ENCODE measurements at regions not wholly inside any gene's neighbourhood (a gene's known extent, or its start where the extent isn't known, plus 50 kb on each side); places are given as distances from the start of the nearest gene placed in this dataset.
A peak's percentile ranks its signal among the peaks of the same experiment; 100 is the strongest.

DNA sequence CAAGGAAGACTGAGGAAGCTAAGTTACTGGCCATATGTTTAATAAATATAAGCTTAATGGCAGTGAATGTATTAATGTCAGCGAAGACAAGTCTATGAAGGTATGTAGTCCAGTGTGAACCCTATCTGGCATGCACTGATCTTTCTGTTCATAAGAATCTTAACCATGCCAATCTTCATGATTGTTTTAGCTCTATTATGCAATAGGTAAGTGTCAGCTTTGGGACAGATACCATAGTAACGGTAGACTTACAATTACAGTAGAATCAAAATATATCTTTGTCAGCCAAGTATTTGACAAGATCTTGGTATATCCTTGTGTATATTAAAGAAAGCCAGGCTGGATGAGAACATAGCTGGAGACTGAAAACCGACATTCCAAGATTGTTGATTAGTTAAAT lies 428.5 kb downstream of the SPRY2 start:
- Histone ChIP-seq H2BK5ac (ENCODE audit: low read depth, low read length, poor library complexity, severe bottlenecking) (no peak overlapping the region), H4K8ac (ENCODE audit: low read depth in 2 of 2, low read length in 2 of 2) (no peak overlapping the region), H2BK15ac (ENCODE audit: low read depth, low read length) (no peak overlapping the region), H2BK20ac (ENCODE audit: low read depth, low read length) (no peak overlapping the region), H3K4me3 (ENCODE audit: insufficient read depth, low read depth, low read length) (no peak overlapping the region), H3K9ac (ENCODE audit: low read depth, low read length) (no peak overlapping the region), H3K9me1 (ENCODE audit: insufficient read depth, low read length) (no peaks in the 10 kb centered on the region), H2AFZ (replicated peaks; ENCODE audit: low read length, poor library complexity) (no peak overlapping the region), H3K18ac (ENCODE audit: low read depth, low read length) (no peak overlapping the region), H3K4me1 (ENCODE audit: control insufficient read depth, insufficient read depth, low read length) (no peaks in the 10 kb centered on the region), H4K20me1 (ENCODE audit: insufficient read depth, low read length) (no peaks in the 10 kb centered on the region), H3K23ac (ENCODE audit: low read depth, low read length) (no peak overlapping the region), H3K4ac (ENCODE audit: low read depth, low read length) (no peak overlapping the region), H3K56ac (ENCODE audit: extremely low read depth, insufficient read depth, low read length) (no peak overlapping the region), H2AK5ac (ENCODE audit: low read depth, low read length) (no peak overlapping the region), H3K9me3 (ENCODE audit: control insufficient read depth, insufficient read depth, low read length) (no peaks in the 10 kb centered on the region), H3K36me3 (ENCODE audit: control insufficient read depth, insufficient read depth, low read length) (no peaks in the 10 kb centered on the region), H3K27me3 (ENCODE audit: control insufficient read depth, insufficient read depth, low read length) (no peaks in the 10 kb centered on the region), H2BK120ac (ENCODE audit: low read depth, low read length) (no peak overlapping the region), H3K14ac (replicated peaks; ENCODE audit: low read depth, low read length) (no peak overlapping the region), H4K91ac (ENCODE audit: insufficient read depth, low read depth, low read length) (no peak overlapping the region), H3K79me1 (ENCODE audit: low read depth in 1 of 2, low read length in 2 of 2) (no peaks in the 10 kb centered on the region), H3K27ac (ENCODE audit: insufficient read depth, low read length) (no peak overlapping the region), H4K5ac (ENCODE audit: low read depth, low read length) (no peak overlapping the region), H3K4me2 (ENCODE audit: low read depth, low read length) (no peak overlapping the region), H2AK9ac (replicated peaks; ENCODE audit: low read depth, low read length, poor library complexity) (no peak overlapping the region)
- no TSS peak for BruUV-seq (replicated peaks)
- DNase-seq (no peak), ATAC-seq (ENCODE audit: low read depth) (no peak)
- TF ChIP-seq, protein P1, sequence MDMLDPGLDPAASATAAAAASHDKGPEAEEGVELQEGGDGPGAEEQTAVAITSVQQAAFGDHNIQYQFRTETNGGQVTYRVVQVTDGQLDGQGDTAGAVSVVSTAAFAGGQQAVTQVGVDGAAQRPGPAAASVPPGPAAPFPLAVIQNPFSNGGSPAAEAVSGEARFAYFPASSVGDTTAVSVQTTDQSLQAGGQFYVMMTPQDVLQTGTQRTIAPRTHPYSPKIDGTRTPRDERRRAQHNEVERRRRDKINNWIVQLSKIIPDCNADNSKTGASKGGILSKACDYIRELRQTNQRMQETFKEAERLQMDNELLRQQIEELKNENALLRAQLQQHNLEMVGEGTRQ (IDR thresholded peaks at IDR 0.05; ENCODE audit: low read depth, low read length) = no peak
- TF ChIP-seq CEBPB (IDR thresholded peaks at IDR 0.05; ENCODE audit: low read depth, low read length) = peak; percentile 41
- no CpG with 5 or more reads among the region's 3 CpGs for WGBS, 2 experiments (ENCODE audit: extremely low coverage in 2 of 2, insufficient read length in 1 of 2)
- ChIA-PET CTCF (no interaction called here), POLR2A (ENCODE audit: unreplicated experiment) (interaction anchor here (0.6 kb wide), 1 partner anchor 280 kb away, joined by 3 read pairs; no protein-coding TSS in a partner anchor)
- in situ Hi-C loops (cut with MboI; ENCODE audit: low sequenced_read_pairs) (no loop called here), dilution Hi-C loops (cut with HindIII; ENCODE audit: low sequenced_read_pairs, unreplicated experiment) (no loop called here), intact Hi-C loops (cut with micrococcal nuclease) (no loop called here)

Data from IMR-90 (cell line).